ENCODE measurements at regions not wholly inside any gene's neighbourhood (a gene's known extent, or its start where the extent isn't known, plus 50 kb on each side); places are given as distances from the start of the nearest gene placed in this dataset.

DNA sequence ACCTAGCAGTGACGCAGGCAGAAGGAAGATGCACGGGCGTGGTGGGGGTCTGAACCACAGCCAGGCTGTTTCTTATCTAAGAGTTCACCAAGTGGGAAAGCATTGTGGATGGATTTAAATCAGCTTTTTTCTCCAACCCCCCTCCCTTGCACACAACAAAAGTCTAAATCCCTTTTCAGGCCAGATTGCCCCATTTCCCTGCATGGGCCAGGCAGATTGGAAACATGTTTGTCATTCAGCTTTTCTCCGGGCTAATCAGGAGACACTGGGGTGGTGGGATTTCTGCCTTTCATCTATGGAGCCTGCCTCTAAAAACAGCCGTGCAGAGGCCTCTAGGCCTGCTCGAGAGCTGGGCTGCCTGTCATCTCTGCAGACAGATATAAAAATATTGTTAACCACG lies 166.3 kb upstream of the LEF1 start:
- no peak for DNase-seq (ENCODE audit: low read depth)

DNA sequence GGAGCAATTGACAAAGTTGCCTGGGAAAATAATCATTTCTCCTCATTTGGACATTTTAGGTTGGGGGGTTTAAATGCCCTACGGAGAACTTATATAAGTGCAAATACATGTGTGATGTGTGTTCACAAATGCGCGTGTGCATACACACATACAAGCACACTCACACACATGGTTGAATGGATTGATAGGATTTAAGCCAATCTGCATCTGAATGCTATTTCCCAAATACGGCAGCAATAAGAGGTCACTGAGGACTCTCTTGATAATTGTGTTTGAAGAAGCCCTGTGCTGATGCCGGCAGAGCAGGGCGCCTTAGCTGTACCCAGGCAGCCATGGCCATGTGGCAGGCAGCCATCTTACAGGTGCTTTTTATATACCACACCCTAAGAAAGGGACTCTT lies 165.3 kb upstream of the LEF1 start:
- DNase-seq (ENCODE audit: low read depth): no peak

DNA sequence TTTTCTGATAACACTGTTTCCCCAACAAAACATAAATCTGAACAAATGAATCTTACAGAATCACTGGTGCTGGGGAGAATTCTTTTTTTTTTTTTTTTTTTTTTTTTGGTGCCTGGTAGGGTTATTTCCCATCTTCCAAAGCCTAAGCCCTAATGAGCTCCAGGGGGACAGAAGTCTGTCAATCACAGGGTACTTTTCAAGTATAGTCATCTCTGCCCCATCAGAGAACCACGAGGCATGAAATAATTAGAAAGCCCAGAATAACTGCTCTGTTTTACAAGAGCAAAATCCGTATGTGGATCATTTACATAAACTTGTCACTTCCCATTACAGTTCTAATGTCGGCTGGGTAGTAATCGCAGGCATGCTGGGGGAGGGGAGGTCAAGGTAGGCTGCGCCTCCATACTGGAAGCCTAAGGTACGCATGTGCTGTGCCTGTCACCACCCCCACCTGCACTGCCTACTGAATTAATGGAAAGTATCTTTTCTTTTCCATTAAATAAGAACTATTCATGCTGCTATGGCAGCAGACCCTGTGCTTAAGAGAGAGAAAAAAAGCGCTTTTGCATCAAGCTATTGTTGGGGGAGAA lies 164.7 kb upstream of the LEF1 start:
- DNase-seq (ENCODE audit: low read depth): no peak

DNA sequence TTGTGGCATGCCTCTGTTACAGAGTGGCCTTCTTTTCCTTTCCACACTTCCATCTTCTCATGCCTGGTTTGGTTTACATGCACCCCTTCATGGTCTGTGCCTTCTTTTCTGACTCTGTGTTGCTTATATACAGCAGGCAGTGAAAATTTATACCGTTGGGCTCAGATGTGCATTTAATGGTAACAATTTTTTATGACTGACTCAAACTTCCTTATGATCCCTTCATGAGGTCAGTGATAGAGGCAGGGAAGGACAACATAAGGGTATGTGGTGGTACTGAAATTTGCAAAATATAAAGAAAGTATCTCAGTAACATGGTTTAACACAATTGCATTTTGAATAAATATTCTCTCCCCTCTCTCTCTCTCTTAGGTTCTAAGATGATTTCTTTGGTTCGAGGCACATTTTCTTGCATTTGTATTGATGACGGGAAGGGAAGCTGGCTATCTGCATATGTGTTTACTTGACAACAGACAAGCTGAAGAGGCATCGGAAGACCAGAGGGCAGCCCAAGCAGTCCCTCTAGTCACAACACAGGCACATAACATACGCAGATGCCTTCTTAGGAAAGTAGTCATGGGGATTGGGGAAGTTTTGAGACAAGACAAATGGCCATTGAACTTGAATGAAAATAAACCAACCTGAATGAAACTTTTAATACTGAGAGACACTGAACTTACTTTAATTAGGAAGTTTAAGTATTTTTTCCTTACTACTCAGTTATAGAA lies 163.3 kb upstream of the LEF1 start:
- no peak for DNase-seq (ENCODE audit: low read depth)

DNA sequence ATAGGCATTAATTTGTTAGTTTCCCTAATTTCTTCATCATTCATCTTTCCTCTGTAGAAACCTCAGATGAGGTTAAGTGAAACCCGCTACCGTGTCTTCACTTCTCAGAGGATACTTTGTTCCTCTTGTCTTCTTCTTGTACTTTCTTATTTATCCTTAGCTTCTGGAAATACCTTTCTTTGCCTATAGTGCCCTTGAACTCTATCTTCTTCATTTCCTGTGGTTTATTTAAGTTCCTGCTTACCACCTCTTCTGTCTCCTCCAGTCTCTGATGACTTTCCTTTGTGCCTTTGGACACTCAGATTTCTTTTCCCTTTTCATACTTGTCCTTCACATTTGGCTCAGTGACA lies 159.6 kb upstream of the LEF1 start:
- no peak for DNase-seq (ENCODE audit: low read depth)

DNA sequence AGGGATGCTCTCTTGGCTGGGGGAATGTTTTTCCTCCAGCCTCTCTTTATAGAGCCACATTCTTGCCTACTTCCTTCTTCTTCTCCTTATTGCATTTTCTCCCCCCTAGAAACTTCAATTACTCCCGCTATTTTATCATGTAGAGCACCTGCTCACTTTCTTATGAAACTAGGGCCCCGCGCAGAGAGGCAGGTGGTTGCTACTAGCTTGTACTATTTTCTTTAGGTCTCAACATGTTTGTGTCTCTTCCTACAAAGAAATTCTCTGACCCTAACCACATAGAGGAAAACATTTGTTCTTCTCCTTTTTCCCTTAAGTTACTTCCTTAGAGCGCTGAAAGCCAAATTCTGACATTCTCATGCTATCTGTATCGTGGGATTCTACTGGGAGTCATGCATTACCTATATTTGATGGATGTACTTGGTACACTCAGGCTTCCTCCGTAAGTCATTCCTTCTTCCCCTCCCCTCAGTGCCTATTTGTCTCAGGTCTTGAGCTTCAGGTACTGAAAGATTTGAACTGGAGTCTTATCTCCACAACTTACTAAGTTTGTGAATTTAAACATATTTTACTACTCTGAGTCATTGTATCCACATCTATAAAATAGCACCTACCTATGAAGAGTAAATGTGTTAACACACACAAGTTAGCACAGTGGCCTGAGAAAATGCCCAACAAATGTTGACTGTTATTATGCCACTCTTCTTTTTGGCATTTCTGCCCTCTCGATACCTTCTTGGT lies 159.1 kb upstream of the LEF1 start:
- no peak for DNase-seq (ENCODE audit: low read depth)

DNA sequence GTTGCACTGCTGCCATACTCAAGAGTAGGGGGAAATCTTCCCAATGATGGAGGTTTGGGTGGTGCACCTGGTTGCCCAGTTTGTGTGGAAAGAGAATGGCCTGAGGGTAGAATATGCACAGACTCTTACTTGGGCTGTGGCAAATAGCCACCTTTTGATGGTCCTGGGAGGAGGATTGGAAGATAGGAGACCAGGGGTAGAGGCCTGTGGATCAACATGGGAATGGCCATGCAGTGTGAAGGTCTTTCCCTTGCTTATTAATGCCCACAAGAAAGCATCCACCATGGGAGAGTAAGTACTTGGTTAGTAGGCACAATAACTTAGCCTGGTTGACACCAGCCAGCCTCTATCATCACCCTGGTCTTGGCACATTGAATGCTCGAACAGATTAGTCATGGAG lies 156.8 kb upstream of the LEF1 start:
- no peak for DNase-seq (ENCODE audit: low read depth)

DNA sequence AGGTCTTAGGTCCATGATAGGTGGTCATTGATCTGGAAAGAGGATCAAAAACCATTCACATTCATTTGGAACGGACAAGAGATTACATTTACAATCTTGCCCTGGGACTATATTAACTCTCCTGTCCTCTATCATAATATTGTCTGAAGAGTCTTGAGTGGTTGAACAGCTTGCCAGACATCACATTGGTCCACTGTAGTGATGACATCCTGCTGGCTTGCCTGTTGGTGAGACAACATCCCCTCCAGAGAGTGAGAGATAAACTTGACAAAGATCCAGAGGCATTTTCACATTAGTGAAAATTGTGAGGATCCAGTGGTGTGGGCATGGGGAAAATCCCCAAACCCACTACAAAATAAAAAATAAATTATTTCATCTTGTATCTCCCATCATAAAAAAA lies 155.7 kb upstream of the LEF1 start:
- DNase-seq (ENCODE audit: low read depth): no peak

DNA sequence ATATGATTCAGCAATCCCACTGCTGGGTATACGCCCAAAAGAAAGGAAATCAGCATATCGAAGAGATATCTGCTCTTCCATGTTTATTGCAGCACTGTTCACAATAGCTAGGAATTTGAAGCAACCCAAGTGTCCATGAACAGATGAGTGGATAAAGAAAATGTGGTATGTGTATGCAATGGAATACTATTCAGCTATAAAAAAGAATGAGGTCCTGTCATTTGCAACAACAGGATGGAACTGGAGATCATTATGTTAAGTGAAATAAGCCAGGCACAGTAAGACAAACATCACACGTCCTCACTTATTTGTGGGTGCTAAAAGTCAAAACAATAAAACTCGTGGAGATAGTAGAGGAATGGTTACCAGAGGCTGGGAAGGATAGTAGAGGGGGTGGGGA lies 153.8 kb upstream of the LEF1 start:
- DNase-seq (ENCODE audit: low read depth): no peak

DNA sequence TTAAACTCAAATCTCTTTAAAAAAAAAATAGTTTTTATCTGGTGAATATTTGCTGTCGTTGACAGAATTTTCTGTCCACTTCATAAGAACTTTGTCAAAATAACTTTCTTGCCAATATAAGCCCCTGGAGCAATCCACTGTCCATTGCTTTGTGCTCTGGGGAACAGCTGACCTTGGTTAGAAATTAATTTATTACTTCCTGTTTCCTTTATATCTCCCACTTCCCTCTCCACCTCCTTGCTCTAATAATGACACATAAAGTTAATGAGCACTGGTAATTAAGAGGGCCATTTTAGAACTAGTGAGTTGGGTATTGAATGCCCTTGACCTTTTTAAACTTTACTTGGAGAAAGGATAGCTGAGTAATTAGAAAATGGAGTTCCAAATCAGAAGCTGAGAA lies 151.3 kb upstream of the LEF1 start:
- DNase-seq (ENCODE audit: low read depth): no peak

DNA sequence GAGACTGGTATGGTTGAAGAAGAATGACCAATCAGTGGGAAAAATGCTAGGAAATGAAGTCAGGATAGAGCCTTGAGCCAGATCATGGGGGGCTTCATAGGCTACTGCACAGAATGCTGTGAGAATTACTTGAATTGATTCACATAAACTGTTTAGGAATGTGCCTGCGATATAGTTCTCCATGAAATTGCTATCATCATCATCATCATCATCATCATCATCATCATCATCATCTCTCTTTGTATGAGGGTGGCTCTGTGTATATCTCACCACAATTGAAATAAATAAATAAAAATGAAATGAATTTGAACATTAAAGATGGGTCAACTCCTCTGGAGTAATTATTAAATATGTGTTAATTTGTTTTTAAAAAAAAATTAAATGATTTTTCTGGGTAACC lies 148.6 kb upstream of the LEF1 start:
- no peak for DNase-seq (ENCODE audit: low read depth)

DNA sequence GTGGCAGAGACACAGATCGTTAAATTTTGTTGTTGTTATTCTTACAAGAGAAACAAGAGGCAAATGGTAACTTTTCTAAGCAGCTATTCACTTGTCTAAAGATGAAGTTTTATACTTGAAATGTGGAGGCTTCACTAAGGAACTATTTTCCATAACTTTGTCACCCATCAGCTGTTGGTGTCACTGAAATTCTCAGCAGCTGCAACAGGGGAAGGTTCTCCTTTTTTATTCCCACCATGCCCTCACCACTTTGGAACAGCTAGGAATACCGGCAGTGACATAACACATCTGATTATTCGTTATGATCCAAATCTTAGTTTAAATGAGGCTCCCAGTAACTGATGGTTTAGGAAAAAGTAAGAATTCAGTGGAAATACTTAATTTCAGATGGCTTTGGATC lies 147.0 kb upstream of the LEF1 start:
- DNase-seq (ENCODE audit: low read depth): no peak

DNA sequence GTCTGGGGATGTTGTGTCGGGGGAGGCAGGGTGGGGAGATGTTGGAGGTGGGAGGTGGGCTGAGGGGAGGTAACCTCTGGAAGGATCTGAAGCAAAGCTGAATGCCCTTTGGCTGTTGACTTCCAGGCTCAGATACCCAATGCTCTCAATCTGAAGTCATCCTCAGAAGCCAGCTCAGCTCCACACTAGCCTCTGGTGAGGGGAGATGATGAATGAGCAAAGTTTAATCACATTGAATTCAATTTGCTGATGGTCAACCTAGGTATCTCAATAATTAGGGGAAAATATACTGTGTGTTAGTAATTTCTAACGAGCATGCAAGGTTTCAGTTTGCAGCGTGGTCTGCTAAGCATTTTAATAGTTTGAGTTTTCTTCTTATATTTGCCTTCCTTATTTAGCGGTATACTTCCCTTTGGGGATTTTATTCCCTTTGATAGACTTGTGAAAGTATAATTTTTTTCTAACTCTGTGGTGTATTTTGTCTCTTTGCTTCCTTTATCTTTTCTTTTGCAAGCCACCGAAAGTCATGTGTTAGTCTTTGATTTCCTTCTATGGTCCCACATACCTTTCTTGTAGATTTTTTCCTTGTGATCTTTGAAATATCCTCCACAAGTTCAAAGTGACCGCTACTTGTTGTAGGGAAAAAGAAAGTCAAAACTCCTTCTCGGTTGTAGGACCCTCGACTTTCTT lies 146.3 kb upstream of the LEF1 start:
- DNase-seq (ENCODE audit: low read depth): no peak

DNA sequence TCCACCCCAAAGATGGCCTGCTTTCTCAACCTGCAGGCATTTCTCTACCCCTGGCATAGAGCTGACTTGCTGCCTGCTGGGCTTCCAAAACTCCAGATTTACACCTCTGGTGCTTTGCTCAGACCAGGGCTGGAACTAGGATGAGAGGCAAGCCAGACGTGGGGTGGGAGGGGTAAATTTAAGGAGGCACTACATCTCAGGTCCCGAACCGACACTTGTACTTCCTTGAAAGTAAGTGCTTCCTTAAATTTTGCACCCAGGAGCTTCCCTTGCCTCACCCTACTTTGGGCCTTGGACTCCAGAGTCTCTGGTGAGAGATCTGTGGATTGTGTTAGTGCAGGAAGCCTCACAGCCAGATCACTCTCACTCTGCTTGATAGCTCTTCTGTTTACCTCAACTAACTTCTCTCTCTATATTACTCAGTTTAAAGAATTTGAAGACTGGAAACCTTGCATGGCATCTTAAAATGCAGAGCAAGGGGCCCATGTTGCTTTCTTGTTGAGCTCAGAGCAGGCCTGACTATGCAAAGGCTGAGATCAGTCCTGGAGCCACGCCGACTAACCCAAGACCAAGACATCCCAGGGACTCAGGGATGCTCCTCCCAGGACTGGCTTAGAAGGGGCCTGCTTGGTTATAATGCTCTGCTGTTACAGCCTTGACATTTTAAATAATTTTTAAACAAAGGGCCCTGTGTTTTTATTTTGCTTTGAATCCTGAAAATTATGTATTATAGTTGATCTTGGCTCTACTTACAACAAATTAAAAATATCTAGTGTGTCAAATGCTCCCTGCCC lies 145.0 kb upstream of the LEF1 start:
- DNase-seq (ENCODE audit: low read depth): no peak

DNA sequence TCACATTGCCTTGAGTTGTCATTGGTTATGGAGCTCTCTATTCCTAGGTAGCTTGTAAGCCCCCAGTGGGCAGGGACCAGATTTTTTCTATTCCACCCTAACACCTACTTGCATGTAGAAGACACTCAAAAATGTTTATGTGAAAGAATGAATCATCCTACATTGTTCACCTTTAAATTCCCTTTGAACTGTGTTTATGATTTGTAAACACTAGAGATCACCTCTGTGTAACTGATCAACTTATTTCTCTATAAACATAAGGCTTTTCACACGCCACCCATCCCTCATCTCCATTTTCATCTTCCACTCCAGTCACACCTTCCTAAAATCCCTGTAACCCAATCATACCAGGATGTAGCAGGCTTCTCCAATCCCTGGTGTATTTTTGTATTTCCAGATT lies 142.6 kb upstream of the LEF1 start:
- DNase-seq (ENCODE audit: low read depth): no peak

DNA sequence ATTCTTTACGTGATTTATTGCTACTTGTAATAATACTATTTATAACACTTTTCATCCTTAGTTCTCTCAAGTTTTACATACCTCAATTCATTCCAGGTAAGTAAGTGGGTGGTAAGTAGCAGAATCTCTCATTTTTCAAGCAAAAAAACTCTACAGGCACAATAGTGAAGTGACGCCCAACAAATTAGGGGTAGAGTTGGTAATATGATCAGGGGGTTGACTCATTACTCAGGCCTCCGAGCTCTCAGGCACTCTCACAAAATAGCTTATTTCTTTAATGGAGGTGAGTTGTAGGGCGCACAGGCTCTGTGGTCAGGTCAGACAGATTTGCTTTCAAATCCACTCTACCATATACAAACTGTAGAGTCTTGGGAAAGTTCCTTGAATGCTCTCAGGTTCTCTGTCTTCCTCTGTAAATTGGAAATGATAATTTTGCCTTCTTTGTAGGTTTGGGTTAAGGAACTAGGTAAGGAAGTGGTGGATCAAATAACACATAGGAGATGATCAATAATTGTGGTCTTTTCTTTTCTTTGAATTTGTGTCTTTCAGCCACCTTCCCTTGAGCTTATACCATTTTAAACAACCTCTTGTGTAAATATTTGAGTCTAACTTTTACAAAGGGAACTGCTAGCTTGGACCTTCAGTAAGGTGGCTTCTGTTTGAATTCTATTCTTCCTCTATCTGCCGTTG lies 134.9 kb upstream of the LEF1 start:
- DNase-seq (ENCODE audit: low read depth): peak; percentile 84

DNA sequence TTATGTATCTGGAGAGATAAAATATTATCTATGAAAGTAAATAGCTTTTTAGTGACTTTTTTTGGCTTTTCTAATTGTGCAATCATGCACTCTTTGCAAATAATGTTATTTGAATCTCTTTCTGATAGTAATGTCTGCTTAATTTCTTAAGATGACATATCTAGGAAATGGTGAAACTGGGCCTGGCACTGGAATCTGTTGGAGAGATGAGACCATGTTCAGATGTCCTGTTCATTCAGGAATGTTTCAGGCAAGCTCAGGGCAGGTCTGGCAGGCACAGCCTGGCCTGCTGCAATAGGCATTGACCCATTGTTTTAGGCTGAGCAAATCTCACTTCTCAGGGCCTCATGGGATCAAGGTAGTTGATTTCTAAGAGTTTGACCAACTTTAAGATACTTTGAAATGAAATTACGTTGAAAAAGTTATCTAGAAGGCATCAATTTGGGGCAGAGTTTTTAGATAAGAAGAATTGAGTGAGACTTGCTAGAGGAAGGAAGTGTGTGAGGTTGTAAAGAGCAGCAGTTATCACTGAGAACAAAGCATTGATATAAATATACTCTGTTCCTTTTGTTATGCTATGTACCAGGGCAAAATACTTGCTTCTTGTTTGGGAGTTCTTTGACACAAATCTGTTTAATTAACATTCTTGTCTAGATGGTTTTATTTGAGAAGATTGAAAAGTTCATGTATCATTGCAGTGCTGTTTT lies 133.0 kb upstream of the LEF1 start:
- no peak for DNase-seq (ENCODE audit: low read depth)

DNA sequence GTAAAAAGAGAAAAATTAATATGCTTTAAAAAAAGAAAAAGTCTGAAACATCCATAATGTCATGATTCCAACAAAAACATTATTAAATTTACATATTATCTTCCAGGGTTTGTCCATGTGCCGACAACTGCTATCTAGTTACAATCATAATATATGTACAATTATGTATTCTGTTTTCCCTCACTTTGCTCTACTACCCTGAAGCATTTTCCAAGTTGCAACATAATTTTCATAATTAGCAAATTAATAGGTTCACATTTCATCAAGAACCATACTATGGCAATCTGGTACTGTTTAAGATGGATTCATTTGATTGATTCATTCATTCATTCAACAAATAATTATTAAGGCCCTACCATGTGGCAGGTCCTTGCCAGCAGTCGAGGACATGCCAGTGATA lies 128.9 kb upstream of the LEF1 start:
- no peak for DNase-seq (ENCODE audit: low read depth)

DNA sequence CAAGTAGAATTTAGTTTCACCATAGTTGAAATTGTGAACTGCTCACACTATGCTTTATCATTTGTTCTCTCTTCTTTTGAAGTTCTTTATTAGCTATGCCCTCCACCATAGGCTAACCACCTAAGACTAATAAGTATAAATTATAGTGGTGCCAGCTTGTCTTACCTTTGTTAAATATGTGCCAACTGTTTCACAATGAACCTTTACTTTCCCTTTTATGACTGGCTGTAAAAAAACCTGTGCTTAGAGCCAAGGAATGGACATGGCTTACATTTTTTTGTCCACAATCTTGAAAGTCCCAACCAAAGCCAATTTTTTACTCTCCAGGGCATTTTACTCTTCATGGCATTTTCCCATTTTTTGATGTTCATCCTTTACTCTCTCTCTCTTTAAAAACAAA lies 123.5 kb upstream of the LEF1 start:
- DNase-seq (ENCODE audit: low read depth): no peak

DNA sequence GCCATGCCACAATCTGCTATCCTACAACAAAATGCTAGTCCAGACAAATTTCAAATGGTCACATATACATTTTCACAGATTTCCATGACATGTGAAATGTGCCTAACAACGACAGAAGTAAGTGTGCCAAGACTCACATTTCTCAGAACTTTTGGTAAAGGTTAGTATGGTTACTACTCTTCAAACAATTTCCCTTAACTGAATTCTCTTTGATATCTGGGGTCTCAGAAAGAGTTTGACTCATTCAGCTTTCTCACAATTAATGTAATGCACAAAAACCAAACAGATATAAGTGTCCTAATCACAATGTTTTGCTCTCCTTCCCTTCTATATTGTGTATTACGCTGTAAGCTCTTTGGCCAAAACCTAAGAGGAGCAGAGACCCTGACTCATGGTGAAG lies 122.4 kb upstream of the LEF1 start:
- DNase-seq (ENCODE audit: low read depth): no peak

All from HT1080 (cell line).